H1 (cell line): ENCODE measurements at regions not wholly inside any gene's neighbourhood (a gene's known extent, or its start where the extent isn't known, plus 50 kb on each side); places are given as distances from the start of the nearest gene placed in this dataset.

Experiments
- CTCF ChIA-PET: fragments of 300-600 bp; sonication (Branson Sonifier 250); formaldehyde crosslinking; loops from one replicate; lab custom pipeline; 2021; ENCODE audit not compliant: partially characterized antibody; lab: Charles Lee
- POLR2A ChIA-PET: fragments of 300-600 bp; sonication (Branson Sonifier 250); formaldehyde crosslinking; loops from one replicate; lab custom pipeline; 2021; ENCODE audit warnings: inconsistent platforms; ENCODE audit not compliant: partially characterized antibody; lab: Charles Lee
- DNase-seq, 2 experiments: peaks; one replicate each; pipeline versions ENCODE4 v3.0.0 to v3.0.0-alpha.2; 2010 to 2022; ENCODE audit warnings: low spot score in 2 of 2, low read depth in 1 of 2, mixed read lengths in 1 of 2
- FAIRE-seq: peaks from 2 replicates; lab custom pipeline; 2011; peaks lifted over from hg19 to GRCh38; lab: Jason Lieb, UNC
- H2AFZ ChIP-seq: 2 replicates; pipeline ENCODE4 v1.8.1; 2012; ENCODE audit warnings: low read length, inconsistent platforms
- H2AK5ac ChIP-seq: 2 replicates; pipeline ENCODE4 v1.6.1; 2013; ENCODE audit warnings: low read depth, low read length
- H2BK120ac ChIP-seq: replicated peaks from 2 replicates; pipeline ENCODE3; 2013; ENCODE audit warnings: low read depth, low read length, inconsistent platforms
- H2BK12ac ChIP-seq: 2 replicates; pipeline ENCODE4 v1.6.1; 2013; ENCODE audit warnings: low read depth, low read length
- H2BK15ac ChIP-seq: 2 replicates; pipeline ENCODE4 v1.6.1; 2013; ENCODE audit warnings: low read length
- H2BK20ac ChIP-seq: 2 replicates; pipeline ENCODE4 v1.6.1; 2013; ENCODE audit warnings: low read length
- H2BK5ac ChIP-seq: 2 replicates; pipeline ENCODE4 v1.6.1; 2013; ENCODE audit warnings: low read depth, low read length
- H3K14ac ChIP-seq: 2 replicates; pipeline ENCODE4 v1.6.1; 2013; ENCODE audit warnings: inconsistent platforms; ENCODE audit not compliant: insufficient read length
- H3K18ac ChIP-seq: 2 replicates; pipeline ENCODE4 v1.6.1; 2013; ENCODE audit warnings: low read length; ENCODE audit errors: extremely low read depth
- H3K23ac ChIP-seq: 2 replicates; pipeline ENCODE4 v1.6.1; 2013; ENCODE audit warnings: inconsistent platforms; ENCODE audit not compliant: insufficient read length
- H3K23me2 ChIP-seq: 2 replicates; pipeline ENCODE4 v1.6.1; 2013; ENCODE audit warnings: low read depth, low read length
- H3K27ac ChIP-seq: 2 replicates; pipeline ENCODE4 v1.6.1; 2011; ENCODE audit warnings: low read depth, low read length, inconsistent platforms
- H3K27me3 ChIP-seq, 4 experiments: replicated peaks in 1 of 4; 1 replicate in 1 of 4; 2 replicates in 3 of 4; pipeline versions ENCODE4 v1.6.1 to v1.8.1; 2011 to 2013; ENCODE audit warnings: low read length in 3 of 4, mild to moderate bottlenecking in 3 of 4, inconsistent platforms in 2 of 4, mixed read lengths in 2 of 4, moderate library complexity in 1 of 4; ENCODE audit not compliant: control insufficient read depth in 3 of 4, insufficient read depth in 3 of 4; ENCODE audit errors: extremely low read depth in 1 of 4
- H3K36me3 ChIP-seq, 4 experiments: 2 replicates each; pipeline versions ENCODE4 v1.6.1 to v1.8.1; 2011 to 2013; ENCODE audit warnings: mild to moderate bottlenecking in 4 of 4, low read length in 3 of 4, moderate library complexity in 2 of 4, control low read depth in 1 of 4, inconsistent platforms in 1 of 4; ENCODE audit not compliant: insufficient read depth in 4 of 4, control insufficient read depth in 2 of 4
- H3K4ac ChIP-seq: replicated peaks from 2 replicates; pipeline ENCODE3; 2013; ENCODE audit warnings: low read length, low read depth, mixed read lengths, inconsistent platforms; ENCODE audit not compliant: insufficient read length
- H3K4me1 ChIP-seq, 4 experiments: replicated peaks in 1 of 4; 1 replicate in 1 of 4; 2 replicates in 3 of 4; pipeline versions ENCODE4 v1.6.1 to v1.8.1; 2011 to 2013; ENCODE audit warnings: low read length in 3 of 4, inconsistent platforms in 2 of 4, mixed read lengths in 1 of 4; ENCODE audit not compliant: insufficient read depth in 4 of 4, control insufficient read depth in 3 of 4
- H3K4me2 ChIP-seq, 2 experiments: 2 replicates each; pipeline versions ENCODE4 v1.6.1 to v1.8.1; 2011 to 2013; ENCODE audit warnings: low read depth in 2 of 2, low read length in 2 of 2, control low read depth in 1 of 2, inconsistent platforms in 1 of 2, mild to moderate bottlenecking in 1 of 2; ENCODE audit not compliant: insufficient read depth in 1 of 2
- H3K4me3 ChIP-seq, 4 experiments: fragments of 200-600, 300-600 bp in 1 of 4; sonication (generic), shearing (Covaris generic), sonication (Bioruptor Twin) in 1 of 4; 2 replicates each; pipeline versions ENCODE4 v1.5.1 to v1.8.1; 2011 to 2016; ENCODE audit warnings: low read length in 4 of 4, low read depth in 3 of 4, control low read depth in 2 of 4, inconsistent platforms in 2 of 4, mild to moderate bottlenecking in 2 of 4, mixed read lengths in 1 of 4, moderate library complexity in 1 of 4; ENCODE audit not compliant: insufficient read depth in 2 of 4; ENCODE audit errors: extremely low read depth in 1 of 4
- H3K56ac ChIP-seq: replicated peaks from 2 replicates; pipeline ENCODE3; 2013; ENCODE audit warnings: low read depth, mild to moderate bottlenecking, mixed read lengths, low read length, inconsistent platforms; ENCODE audit not compliant: insufficient read length
- H3K79me1 ChIP-seq: 2 replicates; pipeline ENCODE4 v1.6.1; 2013; ENCODE audit warnings: low read depth, low read length, control low read depth
- H3K79me2 ChIP-seq, 2 experiments: 2 replicates each; pipeline versions ENCODE4 v1.6.1 to v1.8.1; 2012 to 2013; ENCODE audit warnings: low read length in 2 of 2, mild to moderate bottlenecking in 2 of 2, inconsistent platforms in 1 of 2; ENCODE audit not compliant: insufficient read depth in 2 of 2, control insufficient read depth in 1 of 2
- H3K9ac ChIP-seq, 4 experiments: replicated peaks in 1 of 4; 1 replicate in 1 of 4; 2 replicates in 3 of 4; pipeline versions ENCODE4 v1.6.1 to v1.8.1; 2011 to 2013; ENCODE audit warnings: low read depth in 3 of 4, low read length in 3 of 4, control low read depth in 2 of 4, mild to moderate bottlenecking in 2 of 4, moderate library complexity in 2 of 4, inconsistent platforms in 1 of 4; ENCODE audit errors: extremely low read depth in 1 of 4
- H3K9me3 ChIP-seq, 2 experiments: 2 replicates each; pipeline versions ENCODE4 v1.6.1 to v1.8.1; 2012 to 2013; ENCODE audit warnings: mild to moderate bottlenecking in 2 of 2, moderate library complexity in 2 of 2, control low read depth in 1 of 2, inconsistent platforms in 1 of 2, low read depth in 1 of 2, low read length in 1 of 2, mixed read lengths in 1 of 2; ENCODE audit not compliant: insufficient read depth in 2 of 2
- H4K20me1 ChIP-seq, 2 experiments: replicated peaks in 1 of 2; 2 replicates each; pipeline versions ENCODE3 to v1.8.1; 2011 to 2013; ENCODE audit warnings: inconsistent platforms in 2 of 2, low read length in 2 of 2, mild to moderate bottlenecking in 1 of 2; ENCODE audit not compliant: insufficient read depth in 2 of 2, control insufficient read depth in 1 of 2
- H4K5ac ChIP-seq: 2 replicates; pipeline ENCODE4 v1.6.1; 2013; ENCODE audit warnings: low read length, low read depth, mixed read lengths, inconsistent platforms; ENCODE audit not compliant: insufficient read length
- H4K8ac ChIP-seq: 2 replicates; pipeline ENCODE4 v1.8.0; 2013; ENCODE audit warnings: mild to moderate bottlenecking, moderate library complexity, low read length, inconsistent platforms; ENCODE audit not compliant: insufficient read depth; ENCODE audit errors: extremely low read depth
- H4K91ac ChIP-seq: replicated peaks from 2 replicates; pipeline ENCODE3; 2013; ENCODE audit warnings: low read length, mixed read lengths, inconsistent platforms; ENCODE audit not compliant: insufficient read length
- CBX5 ChIP-seq: fragments of 300-800, 300-1000 bp; sonication (generic); IDR thresholded peaks from 2 replicates; pipeline ENCODE4 v1.7.1; 2016; ENCODE audit warnings: antibody characterized with exemption, low read length, low read depth
- CREB1 ChIP-seq: IDR thresholded peaks from 2 replicates; pipeline ENCODE4 v1.6.1; 2012; ENCODE audit warnings: inconsistent platforms
- CTCF ChIP-seq, 3 experiments: IDR thresholded peaks; 1 replicate in 2 of 3; 2 replicates in 1 of 3; pipeline versions ENCODE4 v1.5.1 to v1.6.1; 2011; ENCODE audit warnings: low read length in 3 of 3, mild to moderate bottlenecking in 3 of 3, inconsistent platforms in 2 of 3, low read depth in 1 of 3, moderate library complexity in 1 of 3; ENCODE audit not compliant: insufficient read depth in 1 of 3; ENCODE audit errors: control extremely low read depth in 1 of 3
- FOSL1 ChIP-seq: IDR thresholded peaks from 2 replicates; pipeline ENCODE4 v1.6.1; 2011; ENCODE audit warnings: mild to moderate bottlenecking, low read depth, low read length, moderate library complexity; ENCODE audit not compliant: insufficient read depth
- JUND ChIP-seq: IDR thresholded peaks from 2 replicates; pipeline ENCODE4 v1.6.1; 2011; ENCODE audit warnings: mild to moderate bottlenecking, improper control_type of control experiment, low read length
- KDM5A ChIP-seq: fragments of 200-600 bp; IDR thresholded peaks from 2 replicates; pipeline ENCODE4 v1.7.1; 2012; ENCODE audit warnings: mild to moderate bottlenecking, low read length, inconsistent platforms, mixed read lengths
- RBBP5 ChIP-seq: IDR thresholded peaks from 2 replicates; pipeline ENCODE4 v1.7.1; 2012; ENCODE audit warnings: low read depth, mild to moderate bottlenecking, inconsistent platforms, low read length, moderate library complexity, borderline replicate concordance
- RXRA ChIP-seq: IDR thresholded peaks from 2 replicates; pipeline ENCODE4 v1.6.1; 2011; ENCODE audit warnings: low read depth, mild to moderate bottlenecking, low read length, moderate library complexity; ENCODE audit not compliant: insufficient read depth
- SIX5 ChIP-seq: IDR thresholded peaks from 2 replicates; pipeline ENCODE4 v1.6.1; 2011; ENCODE audit warnings: mild to moderate bottlenecking, low read depth, low read length
- TEAD4 ChIP-seq: IDR thresholded peaks from 2 replicates; pipeline ENCODE4 v1.6.1; 2012; ENCODE audit warnings: low read depth, low read length, inconsistent platforms, mixed read lengths
- WGBS, 2 experiments: shearing (Covaris generic) in 1 of 2; methylation state at CpG; one replicate each; pipeline versions ENCODE4 v1.1.6 to v1.1.7; 2013 to 2015; ENCODE audit warnings: low lambda C conversion rate in 2 of 2, mixed read lengths in 2 of 2, inconsistent platforms in 1 of 2, low coverage in 1 of 2, missing lambda C conversion rate in 1 of 2; ENCODE audit not compliant: insufficient replicate concordance in 2 of 2, insufficient coverage in 1 of 2, insufficient read length in 1 of 2; ENCODE audit errors: extremely low coverage in 1 of 2, missing lambda C conversion rate in 1 of 2; 5-methylcytosine and 5-hydroxymethylcytosine counted together

GRCh38 chr2:12352889-12353288, 363.8 kb upstream of the TRIB2 start:
- H3K4ac ChIP-seq = no peak overlapping the region
- H3K27me3 ChIP-seq = no peaks in the 10 kb centered on the region
- H4K8ac ChIP-seq = no peak overlapping the region
- no peaks in the 10 kb centered on the region for H3K4me1 ChIP-seq
- TF ChIP-seq FOSL1 (no peak), KDM5A (no peak), TEAD4 (no peak), CBX5 (no peak), RBBP5 (no peak), JUND (no peak), RXRA (no peak), SIX5 (no peak), CTCF (IDR thresholded peaks at IDR 0.05; ENCODE audit: control extremely low read depth in 1 of 3, insufficient read depth in 1 of 3, low read depth in 1 of 3, low read length in 3 of 3) (no peak), CREB1 (no peak)
- TF ChIP-seq, all 59 proteins: peak for 0
- H2BK120ac ChIP-seq = no peak overlapping the region
- H2AFZ ChIP-seq = no peak overlapping the region
- H3K9me3 ChIP-seq = no peaks in the 10 kb centered on the region
- no peak overlapping the region for H3K14ac ChIP-seq
- CTCF ChIA-PET = interaction anchor here (1.2 kb wide), 1 partner anchor 618 kb away, joined by 4 read pairs; no protein-coding TSS in a partner anchor
- H2BK12ac ChIP-seq = no peak overlapping the region
- DNase-seq (no peak), FAIRE-seq (no peak)
- no peaks in the 10 kb centered on the region for H3K79me1 ChIP-seq
- H3K27ac ChIP-seq = no peak overlapping the region
- no peak overlapping the region for H2AK5ac ChIP-seq
- 86% methylated on average over 1 of the region's 1 CpG; no CpG with 5 or more reads in 1 of the 2 experiments for WGBS, 2 experiments
- no peak overlapping the region for H2BK15ac ChIP-seq
- no peaks in the 10 kb centered on the region for H3K36me3 ChIP-seq
- H4K91ac ChIP-seq = no peak overlapping the region
- H3K4me3 ChIP-seq = no peak overlapping the region
- no peak overlapping the region for H3K4me2 ChIP-seq
- H4K20me1 ChIP-seq = no peaks in the 10 kb centered on the region
- H3K23me2 ChIP-seq = no peaks in the 10 kb centered on the region
- H2BK20ac ChIP-seq = no peak overlapping the region
- no peak overlapping the region for H3K18ac ChIP-seq
- H3K9ac ChIP-seq = no peak overlapping the region
- no peak overlapping the region for H3K23ac ChIP-seq
- H3K56ac ChIP-seq = no peak overlapping the region
- no peak overlapping the region for H2BK5ac ChIP-seq
- POLR2A ChIA-PET = no interaction called here
- H4K5ac ChIP-seq = no peak overlapping the region
- no peaks in the 10 kb centered on the region for H3K79me2 ChIP-seq
